GM23338 (cell line): ENCODE measurements at regions not wholly inside any gene's neighbourhood (a gene's known extent, or its start where the extent isn't known, plus 50 kb on each side); places are given as distances from the start of the nearest gene placed in this dataset.

ENCODE experiments used
- CREB1 ChIP-seq: fragments of 250-450 bp; sonication (Bioruptor Pico); IDR thresholded peaks from 2 replicates; pipeline ENCODE4 v1.5.0; 2020; ENCODE audit warnings: low read depth, mild to moderate bottlenecking, moderate library complexity
- CTCF ChIP-seq, 2 experiments: fragments of 200-600 bp in 1 of 2; sonication (generic) in 1 of 2; conservative IDR thresholded peaks; 2 replicates each; pipeline versions ENCODE4 v1.5.1 to v1.6.1; 2016 to 2017; ENCODE audit warnings: antibody characterized with exemption in 2 of 2, low read depth in 2 of 2, mild to moderate bottlenecking in 2 of 2, moderate library complexity in 1 of 2
- ETS1 ChIP-seq: IDR thresholded peaks from 2 replicates; pipeline ENCODE4 v1.6.1; 2016; ENCODE audit warnings: antibody characterized with exemption
- EZH2 ChIP-seq: fragments of 200-600 bp; sonication (generic); IDR thresholded peaks from one replicate; pipeline ENCODE4 v1.8.0; 2017; ENCODE audit warnings: antibody characterized with exemption, mild to moderate bottlenecking, low read depth; ENCODE audit not compliant: unreplicated experiment
- EZH2phosphoT487 ChIP-seq: fragments of 200-600 bp; sonication (generic); IDR thresholded peaks from one replicate; pipeline ENCODE4 v1.8.1; 2018; ENCODE audit warnings: antibody characterized with exemption; ENCODE audit not compliant: unreplicated experiment
- JUNB ChIP-seq: IDR thresholded peaks from one replicate; pipeline ENCODE4 v1.6.1; 2016; ENCODE audit warnings: antibody characterized with exemption; ENCODE audit not compliant: unreplicated experiment
- NANOG ChIP-seq: IDR thresholded peaks from 2 replicates; pipeline ENCODE4 v1.6.1; 2016; ENCODE audit warnings: antibody characterized with exemption, borderline replicate concordance
- POLR2AphosphoS5 ChIP-seq: IDR thresholded peaks from 2 replicates; pipeline ENCODE4 v1.6.1; 2016; ENCODE audit warnings: antibody characterized with exemption, low read depth
- STAT1 ChIP-seq: IDR thresholded peaks from one replicate; pipeline ENCODE4 v1.6.1; 2016; ENCODE audit warnings: antibody characterized with exemption; ENCODE audit not compliant: unreplicated experiment
- ZNF114 ChIP-seq: fragments of 250-450 bp; sonication (Bioruptor Pico); IDR thresholded peaks from 2 replicates; pipeline ENCODE4 v1.5.0; 2020; ENCODE audit warnings: mild to moderate bottlenecking, moderate library complexity
- ZNF331 ChIP-seq: fragments of 250-450 bp; sonication (Bioruptor Pico); IDR thresholded peaks from 2 replicates; pipeline ENCODE4 v1.5.0; 2020; ENCODE audit warnings: low read depth, mild to moderate bottlenecking, moderate library complexity
- TF ChIP-seq, protein P1 (sequence below): IDR thresholded peaks from one replicate; pipeline ENCODE4 v1.6.1; 2018; ENCODE audit warnings: antibody characterized with exemption; ENCODE audit not compliant: unreplicated experiment

DNA sequence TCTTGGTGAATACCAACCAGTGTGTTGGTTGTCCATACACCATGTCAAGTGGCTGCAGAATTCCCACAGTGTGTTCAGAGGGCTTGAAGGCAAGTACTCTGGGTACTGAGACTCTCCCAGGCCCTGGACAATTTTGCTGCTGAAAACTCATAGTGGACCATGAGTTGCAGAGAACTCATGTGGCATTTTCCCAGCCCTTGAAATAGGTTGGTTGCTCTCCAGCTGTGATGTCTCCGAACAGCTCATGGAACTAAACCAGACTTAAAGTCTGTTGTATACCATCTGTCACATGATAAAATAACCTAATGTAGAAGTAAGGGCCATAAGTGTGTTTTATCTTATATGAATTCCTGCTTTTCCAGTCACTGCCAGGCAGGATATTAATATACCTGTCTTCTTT lies 67.8 kb downstream of the RGS2 start:
- TF ChIP-seq EZH2phosphoT487 = no peak
- no peak for TF ChIP-seq CTCF (conservative IDR thresholded peaks at IDR 0.05; ENCODE audit: low read depth in 2 of 2)
- TF ChIP-seq POLR2AphosphoS5 = no peak
- TF ChIP-seq CREB1 = no peak
- no peak for TF ChIP-seq ZNF331 (CRISPR knock-in tag)
- TF ChIP-seq, protein P1, sequence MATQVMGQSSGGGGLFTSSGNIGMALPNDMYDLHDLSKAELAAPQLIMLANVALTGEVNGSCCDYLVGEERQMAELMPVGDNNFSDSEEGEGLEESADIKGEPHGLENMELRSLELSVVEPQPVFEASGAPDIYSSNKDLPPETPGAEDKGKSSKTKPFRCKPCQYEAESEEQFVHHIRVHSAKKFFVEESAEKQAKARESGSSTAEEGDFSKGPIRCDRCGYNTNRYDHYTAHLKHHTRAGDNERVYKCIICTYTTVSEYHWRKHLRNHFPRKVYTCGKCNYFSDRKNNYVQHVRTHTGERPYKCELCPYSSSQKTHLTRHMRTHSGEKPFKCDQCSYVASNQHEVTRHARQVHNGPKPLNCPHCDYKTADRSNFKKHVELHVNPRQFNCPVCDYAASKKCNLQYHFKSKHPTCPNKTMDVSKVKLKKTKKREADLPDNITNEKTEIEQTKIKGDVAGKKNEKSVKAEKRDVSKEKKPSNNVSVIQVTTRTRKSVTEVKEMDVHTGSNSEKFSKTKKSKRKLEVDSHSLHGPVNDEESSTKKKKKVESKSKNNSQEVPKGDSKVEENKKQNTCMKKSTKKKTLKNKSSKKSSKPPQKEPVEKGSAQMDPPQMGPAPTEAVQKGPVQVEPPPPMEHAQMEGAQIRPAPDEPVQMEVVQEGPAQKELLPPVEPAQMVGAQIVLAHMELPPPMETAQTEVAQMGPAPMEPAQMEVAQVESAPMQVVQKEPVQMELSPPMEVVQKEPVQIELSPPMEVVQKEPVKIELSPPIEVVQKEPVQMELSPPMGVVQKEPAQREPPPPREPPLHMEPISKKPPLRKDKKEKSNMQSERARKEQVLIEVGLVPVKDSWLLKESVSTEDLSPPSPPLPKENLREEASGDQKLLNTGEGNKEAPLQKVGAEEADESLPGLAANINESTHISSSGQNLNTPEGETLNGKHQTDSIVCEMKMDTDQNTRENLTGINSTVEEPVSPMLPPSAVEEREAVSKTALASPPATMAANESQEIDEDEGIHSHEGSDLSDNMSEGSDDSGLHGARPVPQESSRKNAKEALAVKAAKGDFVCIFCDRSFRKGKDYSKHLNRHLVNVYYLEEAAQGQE = no peak
- TF ChIP-seq EZH2 = no peak
- TF ChIP-seq NANOG = no peak
- TF ChIP-seq JUNB = no peak
- TF ChIP-seq ZNF114 = no peak
- TF ChIP-seq STAT1 = no peak
- no peak for TF ChIP-seq ETS1
